GM06990 (cell line): ENCODE measurements at regions not wholly inside any gene's neighbourhood (a gene's known extent, or its start where the extent isn't known, plus 50 kb on each side); places are given as distances from the start of the nearest gene placed in this dataset.
A peak's percentile ranks its signal among the peaks of the same experiment; 100 is the strongest.
"Not testable (repeated sequence)": the region's sequence is repeated elsewhere in the genome, so short reads cannot be mapped to it uniquely, and the experiment has no call there.

ENCODE experiments used
- DNase-seq: peaks from one replicate; pipeline ENCODE4 v3.0.0-alpha.2; 2011; ENCODE audit not compliant: insufficient read length; ENCODE audit errors: extremely low read depth
- H3K27me3 ChIP-seq: replicated peaks from 2 replicates; pipeline ENCODE4 v1.6.0; 2011; ENCODE audit warnings: low read length; ENCODE audit not compliant: control insufficient read depth, insufficient read depth
- H3K36me3 ChIP-seq: 2 replicates; pipeline ENCODE4 v1.5.1; 2011; ENCODE audit warnings: low read length; ENCODE audit not compliant: control insufficient read depth, insufficient read depth
- H3K4me3 ChIP-seq: replicated peaks from 2 replicates; pipeline ENCODE4 v1.5.1; 2011; ENCODE audit warnings: low read depth, mild to moderate bottlenecking, control low read depth, low read length
- CTCF ChIP-seq: IDR thresholded peaks from 2 replicates; pipeline ENCODE4 v1.5.1; 2011; ENCODE audit warnings: low read length, control low read depth, mild to moderate bottlenecking, inconsistent platforms; ENCODE audit not compliant: insufficient read depth, poor library complexity, severe bottlenecking

- H3K36me3 ChIP-seq = no peaks in the 10 kb centered on the region
- H3K4me3 ChIP-seq = no peak overlapping the region
- no peak for TF ChIP-seq CTCF
- no peak for DNase-seq
- no peaks in the 10 kb centered on the region for H3K27me3 ChIP-seq
These were observed 54.3 kb upstream of the CIT start for GRCh38 chr12:119931402-119931801.

- Histone ChIP-seq H3K27me3 (no peaks in the 10 kb centered on the region), H3K36me3 (no peaks in the 10 kb centered on the region), H3K4me3 (no peak overlapping the region)
- no peak for DNase-seq
- no peak for TF ChIP-seq CTCF
These were observed 55.8 kb upstream of the CIT start for GRCh38 chr12:119932921-119933320.

GRCh38 chr12:119934780-119935179 is 54.3 kb upstream of the BICDL1 start:
- not testable (repeated sequence) for H3K27me3 ChIP-seq, H3K36me3 ChIP-seq, H3K4me3 ChIP-seq, DNase-seq

GRCh38 chr12:119936705-119937311 is 52.2 kb upstream of the BICDL1 start:
- Histone ChIP-seq H3K27me3 (no peaks in the 10 kb centered on the region), H3K36me3 (no peaks in the 10 kb centered on the region), H3K4me3 (no peak overlapping the region)
- DNase-seq = no peak
- no peak for TF ChIP-seq CTCF

- DNase-seq = peak; percentile 8
- Histone ChIP-seq H3K4me3 (no peak overlapping the region), H3K27me3 (no peaks in the 10 kb centered on the region; the same call in 1 of the 2 replicates), H3K36me3 (no peaks in the 10 kb centered on the region)
- TF ChIP-seq CTCF = peak; percentile 78
These were observed 50.9 kb upstream of the BICDL1 start for GRCh38 chr12:119938049-119938667.
